ENCODE measurements at regions not wholly inside any gene's neighbourhood (a gene's known extent, or its start where the extent isn't known, plus 50 kb on each side); places are given as distances from the start of the nearest gene placed in this dataset.

DNA sequence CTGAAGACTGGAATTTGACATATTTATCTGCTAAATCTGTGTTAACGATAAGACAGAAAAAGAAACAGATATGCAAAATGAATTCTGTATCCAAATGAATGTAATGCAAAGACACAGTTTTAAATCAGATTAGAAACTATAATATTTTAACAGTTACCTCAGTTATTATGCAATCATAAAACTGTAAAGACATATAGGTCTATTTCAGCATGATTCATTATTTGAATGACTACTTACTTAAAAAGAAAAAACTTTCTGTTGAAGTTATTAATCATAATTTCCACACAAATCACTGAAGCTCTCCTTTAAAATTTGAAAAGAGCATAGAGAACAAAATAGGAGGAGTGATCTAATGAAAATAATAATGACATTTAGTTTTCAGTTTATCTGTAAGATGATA lies 742.6 kb downstream of the FSCB start:
- no peak for DNase-seq
- intact Hi-C loops (cut with micrococcal nuclease; ENCODE audit: unreplicated experiment), result no loop called here
- no peaks in the 10 kb centered on the region for H3K36me3 ChIP-seq (ENCODE audit: control insufficient read depth, insufficient read depth, low read length)
- no peaks in the 10 kb centered on the region for H3K27me3 ChIP-seq (replicated peaks; ENCODE audit: control insufficient read depth, insufficient read depth, low read length)
- no peak for TF ChIP-seq CTCF (IDR thresholded peaks at IDR 0.05; ENCODE audit: insufficient read depth in 1 of 2, low read depth in 1 of 2, low read length in 1 of 2, severe bottlenecking in 1 of 2, unreplicated experiment in 1 of 2)
- BruUV-seq (replicated peaks), result no TSS peak
- H3K9me3 ChIP-seq, result no peaks in the 10 kb centered on the region
- H3K4me3 ChIP-seq (ENCODE audit: low read depth, low read length), result no peak overlapping the region
- Mint-ChIP-seq H3K27ac (ENCODE audit: unreplicated experiment) (no peak overlapping the region), H3K9me3 (ENCODE audit: unreplicated experiment) (no peaks in the 10 kb centered on the region), H3K36me3 (ENCODE audit: insufficient read depth, unreplicated experiment) (no peaks in the 10 kb centered on the region), H3K4me1 (ENCODE audit: low read depth, unreplicated experiment) (no peaks in the 10 kb centered on the region), H3K27me3 (ENCODE audit: insufficient read depth, unreplicated experiment) (no peaks in the 10 kb centered on the region), H3K4me3 (ENCODE audit: unreplicated experiment) (no peak overlapping the region)
- H3K4me1 ChIP-seq, result no peaks in the 10 kb centered on the region
- ChIA-PET CTCF (no interaction called here), POLR2A (no interaction called here)

GRCh38 chr14:43755707-43756106 lies 751.4 kb downstream of the FSCB start:
- Mint-ChIP-seq H3K4me3 (ENCODE audit: unreplicated experiment) (no peak overlapping the region), H3K9me3 (ENCODE audit: unreplicated experiment) (no peaks in the 10 kb centered on the region), H3K36me3 (ENCODE audit: insufficient read depth, unreplicated experiment) (no peaks in the 10 kb centered on the region), H3K27me3 (ENCODE audit: insufficient read depth, unreplicated experiment) (peaks cover 2% of the 10 kb centered on the region), H3K4me1 (ENCODE audit: low read depth, unreplicated experiment) (no peaks in the 10 kb centered on the region), H3K27ac (ENCODE audit: unreplicated experiment) (no peak overlapping the region)
- BruUV-seq (replicated peaks), result no TSS peak
- DNase-seq, result no peak
- CTCF ChIA-PET, result no interaction called here
- no peak overlapping the region for H3K4me3 ChIP-seq (ENCODE audit: low read depth, low read length)
- no peaks in the 10 kb centered on the region for H3K27me3 ChIP-seq (replicated peaks; ENCODE audit: control insufficient read depth, insufficient read depth, low read length)
- H3K36me3 ChIP-seq (ENCODE audit: control insufficient read depth, insufficient read depth, low read length), result no peaks in the 10 kb centered on the region
- no peaks in the 10 kb centered on the region for H3K4me1 ChIP-seq
- no peaks in the 10 kb centered on the region for H3K9me3 ChIP-seq
- POLR2A ChIA-PET, result no interaction called here
- no peak for TF ChIP-seq CTCF (IDR thresholded peaks at IDR 0.05; ENCODE audit: insufficient read depth in 1 of 2, low read depth in 1 of 2, low read length in 1 of 2, severe bottlenecking in 1 of 2, unreplicated experiment in 1 of 2)
- intact Hi-C loops (cut with micrococcal nuclease; ENCODE audit: unreplicated experiment), result no loop called here

DNA sequence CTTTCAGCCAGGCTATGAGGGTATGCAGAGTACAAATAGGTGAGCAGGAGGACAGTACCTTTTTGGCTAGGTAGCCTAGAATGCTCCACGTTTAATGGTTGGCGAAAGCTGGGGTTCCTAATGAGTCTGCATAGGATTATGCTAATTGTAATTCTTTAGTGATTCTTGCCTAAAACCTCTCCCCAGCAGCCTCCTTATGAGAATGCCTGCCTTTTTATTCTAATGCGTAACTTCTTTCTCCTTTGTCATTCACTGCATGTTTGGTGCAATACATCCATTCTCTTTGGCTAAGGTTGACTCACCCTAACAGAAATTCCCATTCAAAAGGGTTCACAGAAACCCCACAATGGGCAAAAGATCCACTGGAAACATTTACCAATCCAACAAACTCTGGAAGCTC lies 752.2 kb downstream of the FSCB start:
- POLR2A ChIA-PET, result no interaction called here
- DNase-seq, result no peak
- intact Hi-C loops (cut with micrococcal nuclease; ENCODE audit: unreplicated experiment), result no loop called here
- no peaks in the 10 kb centered on the region for H3K9me3 ChIP-seq
- no peaks in the 10 kb centered on the region for H3K27me3 ChIP-seq (replicated peaks; ENCODE audit: control insufficient read depth, insufficient read depth, low read length)
- no peaks in the 10 kb centered on the region for H3K4me1 Mint-ChIP-seq (ENCODE audit: low read depth, unreplicated experiment)
- no peaks in the 10 kb centered on the region for H3K36me3 ChIP-seq (ENCODE audit: control insufficient read depth, insufficient read depth, low read length)
- peaks cover 2% of the 10 kb centered on the region for H3K27me3 Mint-ChIP-seq (ENCODE audit: insufficient read depth, unreplicated experiment)
- H3K27ac Mint-ChIP-seq (ENCODE audit: unreplicated experiment), result no peak overlapping the region
- no peak overlapping the region for H3K4me3 ChIP-seq (ENCODE audit: low read depth, low read length)
- no peak overlapping the region for H3K4me3 Mint-ChIP-seq (ENCODE audit: unreplicated experiment)
- no peak for TF ChIP-seq CTCF (IDR thresholded peaks at IDR 0.05; ENCODE audit: insufficient read depth in 1 of 2, low read depth in 1 of 2, low read length in 1 of 2, severe bottlenecking in 1 of 2, unreplicated experiment in 1 of 2)
- H3K4me1 ChIP-seq, result no peaks in the 10 kb centered on the region
- no TSS peak for BruUV-seq (replicated peaks)
- no peaks in the 10 kb centered on the region for H3K9me3 Mint-ChIP-seq (ENCODE audit: unreplicated experiment)
- H3K36me3 Mint-ChIP-seq (ENCODE audit: insufficient read depth, unreplicated experiment), result no peaks in the 10 kb centered on the region
- CTCF ChIA-PET, result no interaction called here

Measured in Caco-2 (cell line).